NB4 (cell line): ENCODE measurements at regions not wholly inside any gene's neighbourhood (a gene's known extent, or its start where the extent isn't known, plus 50 kb on each side); places are given as distances from the start of the nearest gene placed in this dataset.

Experiments used
- CTCF ChIP-seq: IDR thresholded peaks from one replicate; pipeline ENCODE4 v1.5.1; 2012; ENCODE audit warnings: low read depth, low read length
- MAX ChIP-seq: IDR thresholded peaks from 2 replicates; pipeline ENCODE4 v1.6.1; 2011; ENCODE audit warnings: low read depth, low read length
- MYC ChIP-seq: IDR thresholded peaks from 2 replicates; pipeline ENCODE4 v1.6.1; 2011; ENCODE audit warnings: low read depth, low read length

GRCh38 chr1:37184789-37185188 lies 150.5 kb upstream of the GRIK3 start:
- TF ChIP-seq CTCF: no peak
- no peak for TF ChIP-seq MAX
- TF ChIP-seq MYC: no peak
